Spleen (tissue), 7 donors: ENCODE measurements at regions not wholly inside any gene's neighbourhood (a gene's known extent, or its start where the extent isn't known, plus 50 kb on each side); places are given as distances from the start of the nearest gene placed in this dataset.
"Not testable (repeated sequence)": the region's sequence is repeated elsewhere in the genome, so short reads cannot be mapped to it uniquely, and the experiment has no call there.

Experiments used
- POLR2A ChIP-seq, 3 donors: fragments of 450-650 bp; IDR thresholded peaks; one replicate each; pipeline ENCODE4 v1.5.1; 2017; ENCODE audit warnings: antibody characterized with exemption in 3 of 3, mild to moderate bottlenecking in 1 of 3
- POLR2AphosphoS5 ChIP-seq, 3 donors: sonication (generic); formaldehyde crosslinking; IDR thresholded peaks; one replicate each; pipeline ENCODE4 v1.5.1; 2017; ENCODE audit warnings: antibody characterized with exemption in 3 of 3
- TF ChIP-seq, protein P1 (sequence below), 11 experiments: fragments of 200-600 bp in 7 of 11; fragments of 450-650 bp in 4 of 11; sonication (generic) in 4 of 11; IDR thresholded peaks in 8 of 11; conservative IDR thresholded peaks in 3 of 11; 1 replicate in 7 of 11; 2 replicates in 4 of 11; pipeline versions ENCODE4 v1.4.0 to v1.8.0; 2016 to 2021; ENCODE audit warnings: antibody characterized with exemption in 11 of 11, inconsistent platforms in 4 of 11, mild to moderate bottlenecking in 1 of 11
- donor health status: DM: no; HTN: no; CAD: no; lungs with moderate emphysema.
- donor health status: DM: no; HTN: no; CAD: no.
- donor health status: DM: no; HTN: no; CAD: no.

- TF ChIP-seq, protein P1, sequence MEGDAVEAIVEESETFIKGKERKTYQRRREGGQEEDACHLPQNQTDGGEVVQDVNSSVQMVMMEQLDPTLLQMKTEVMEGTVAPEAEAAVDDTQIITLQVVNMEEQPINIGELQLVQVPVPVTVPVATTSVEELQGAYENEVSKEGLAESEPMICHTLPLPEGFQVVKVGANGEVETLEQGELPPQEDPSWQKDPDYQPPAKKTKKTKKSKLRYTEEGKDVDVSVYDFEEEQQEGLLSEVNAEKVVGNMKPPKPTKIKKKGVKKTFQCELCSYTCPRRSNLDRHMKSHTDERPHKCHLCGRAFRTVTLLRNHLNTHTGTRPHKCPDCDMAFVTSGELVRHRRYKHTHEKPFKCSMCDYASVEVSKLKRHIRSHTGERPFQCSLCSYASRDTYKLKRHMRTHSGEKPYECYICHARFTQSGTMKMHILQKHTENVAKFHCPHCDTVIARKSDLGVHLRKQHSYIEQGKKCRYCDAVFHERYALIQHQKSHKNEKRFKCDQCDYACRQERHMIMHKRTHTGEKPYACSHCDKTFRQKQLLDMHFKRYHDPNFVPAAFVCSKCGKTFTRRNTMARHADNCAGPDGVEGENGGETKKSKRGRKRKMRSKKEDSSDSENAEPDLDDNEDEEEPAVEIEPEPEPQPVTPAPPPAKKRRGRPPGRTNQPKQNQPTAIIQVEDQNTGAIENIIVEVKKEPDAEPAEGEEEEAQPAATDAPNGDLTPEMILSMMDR (IDR thresholded peaks at IDR 0.05 in 8 of 11, conservative IDR thresholded peaks at IDR 0.05 in 3 of 11) = not testable (repeated sequence)
- TF ChIP-seq POLR2AphosphoS5, POLR2A (IDR thresholded peaks at IDR 0.05): not testable (repeated sequence)
Observed at GRCh38 chrX:78844218-78844617, 96.7 kb downstream of the LPAR4 start.
